ENCODE measurements at regions not wholly inside any gene's neighbourhood (a gene's known extent, or its start where the extent isn't known, plus 50 kb on each side); places are given as distances from the start of the nearest gene placed in this dataset.

DNA sequence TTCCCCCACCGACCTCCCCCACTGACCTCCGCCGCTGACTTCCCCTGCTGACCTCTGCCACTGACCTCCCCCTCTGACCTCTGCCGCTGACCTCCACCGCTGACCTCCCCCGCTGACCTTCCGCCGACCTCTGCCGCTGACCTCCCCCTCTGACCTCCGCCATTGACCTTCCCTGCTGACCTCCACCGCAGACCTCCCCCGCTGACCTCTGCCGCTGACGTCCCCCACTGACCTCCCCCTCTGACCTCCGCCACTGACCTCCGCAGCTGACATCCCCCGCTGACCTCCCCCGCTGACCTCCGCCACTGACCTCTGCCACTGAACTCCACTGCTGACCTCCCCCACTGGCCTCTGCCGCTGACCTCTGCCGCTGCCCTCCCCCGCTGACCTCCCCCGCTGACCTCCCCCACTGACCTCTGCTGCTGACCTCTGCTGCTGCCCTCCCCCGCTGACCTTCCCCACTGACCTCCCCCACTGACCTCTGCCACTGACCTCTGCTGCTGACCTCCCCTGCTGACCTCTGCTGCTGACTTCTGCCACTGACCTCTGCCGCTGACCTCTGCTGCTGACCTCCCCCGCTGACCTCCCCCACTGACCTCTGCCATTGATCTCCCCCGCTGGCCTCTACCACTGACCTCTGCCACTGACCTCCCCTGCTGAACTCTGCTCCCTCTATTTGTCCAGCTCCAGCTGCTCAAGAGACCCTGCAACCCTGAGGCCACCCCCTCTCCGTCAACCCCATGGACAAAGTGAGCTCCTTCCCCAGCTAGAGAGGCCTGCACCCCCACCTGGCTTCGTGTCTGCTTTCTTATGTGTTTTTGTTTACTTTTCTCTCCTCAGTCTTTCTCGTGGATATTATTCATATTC is 91.4 kb upstream of the AFDN start (continued):
- TF ChIP-seq, protein P1, sequence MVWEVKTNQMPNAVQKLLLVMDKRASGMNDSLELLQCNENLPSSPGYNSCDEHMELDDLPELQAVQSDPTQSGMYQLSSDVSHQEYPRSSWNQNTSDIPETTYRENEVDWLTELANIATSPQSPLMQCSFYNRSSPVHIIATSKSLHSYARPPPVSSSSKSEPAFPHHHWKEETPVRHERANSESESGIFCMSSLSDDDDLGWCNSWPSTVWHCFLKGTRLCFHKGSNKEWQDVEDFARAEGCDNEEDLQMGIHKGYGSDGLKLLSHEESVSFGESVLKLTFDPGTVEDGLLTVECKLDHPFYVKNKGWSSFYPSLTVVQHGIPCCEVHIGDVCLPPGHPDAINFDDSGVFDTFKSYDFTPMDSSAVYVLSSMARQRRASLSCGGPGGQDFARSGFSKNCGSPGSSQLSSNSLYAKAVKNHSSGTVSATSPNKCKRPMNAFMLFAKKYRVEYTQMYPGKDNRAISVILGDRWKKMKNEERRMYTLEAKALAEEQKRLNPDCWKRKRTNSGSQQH (CRISPR knock-in tag; IDR thresholded peaks at IDR 0.05; ENCODE audit: low read depth): no peak; the same call in 1 of the 2 replicates
- TF ChIP-seq, protein P2, sequence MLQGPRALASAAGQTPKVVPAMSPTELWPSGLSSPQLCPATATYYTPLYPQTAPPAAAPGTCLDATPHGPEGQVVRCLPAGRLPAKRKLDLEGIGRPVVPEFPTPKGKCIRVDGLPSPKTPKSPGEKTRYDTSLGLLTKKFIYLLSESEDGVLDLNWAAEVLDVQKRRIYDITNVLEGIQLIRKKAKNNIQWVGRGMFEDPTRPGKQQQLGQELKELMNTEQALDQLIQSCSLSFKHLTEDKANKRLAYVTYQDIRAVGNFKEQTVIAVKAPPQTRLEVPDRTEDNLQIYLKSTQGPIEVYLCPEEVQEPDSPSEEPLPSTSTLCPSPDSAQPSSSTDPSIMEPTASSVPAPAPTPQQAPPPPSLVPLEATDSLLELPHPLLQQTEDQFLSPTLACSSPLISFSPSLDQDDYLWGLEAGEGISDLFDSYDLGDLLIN (CRISPR knock-in tag; IDR thresholded peaks at IDR 0.05; ENCODE audit: borderline replicate concordance): no peak; the same call in 1 of the 2 replicates
- no peak for TF ChIP-seq ZNF496 (CRISPR knock-in tag; IDR thresholded peaks at IDR 0.05; ENCODE audit: insufficient replicate concordance)

DNA sequence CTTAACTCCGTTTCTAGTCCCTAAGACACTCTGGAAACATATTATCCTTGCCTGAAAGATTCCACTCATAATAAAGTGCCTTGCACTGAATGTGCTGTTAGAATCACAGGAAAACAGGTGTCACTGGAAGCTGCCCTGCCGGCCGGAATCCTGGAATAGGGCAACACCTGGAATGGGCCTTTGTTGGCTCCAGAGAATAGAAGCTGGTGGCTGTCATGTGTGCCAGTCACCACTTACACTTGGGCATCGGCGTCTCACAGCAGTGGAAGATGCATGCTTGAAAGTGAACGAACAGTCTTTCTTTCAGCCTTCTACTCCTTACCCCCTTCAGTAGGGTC is 90.8 kb upstream of the AFDN start:
- Histone ChIP-seq H3K4me2 (ENCODE audit: low read depth, low read length) (no peak overlapping the region), H3K79me2 (ENCODE audit: insufficient read depth, low read length) (no peaks in the 10 kb centered on the region), H3K4me3 (replicated peaks in 1 of 3; ENCODE audit: insufficient read depth in 1 of 3, low read depth in 2 of 3, low read length in 3 of 3) (no peak overlapping the region), H3K4me1 (ENCODE audit: insufficient read depth, low read length) (peaks cover 50% of the 10 kb centered on the region), H3K27me3 (ENCODE audit: control insufficient read depth in 1 of 2, insufficient read depth in 2 of 2, low read length in 2 of 2) (no peaks in the 10 kb centered on the region), H3K27ac (ENCODE audit: extremely low read length, insufficient read depth, low read length) (peak overlapping the region; percentile 74), H2AFZ (ENCODE audit: low read length) (no peak overlapping the region), H4K20me1 (ENCODE audit: insufficient read depth, low read length) (no peaks in the 10 kb centered on the region), H3K9me3 (ENCODE audit: low read length) (no peaks in the 10 kb centered on the region), H3K9ac (ENCODE audit: insufficient read depth, low read depth, low read length) (no peak overlapping the region), H3K36me3 (replicated peaks in 1 of 2; ENCODE audit: control insufficient read depth in 1 of 2, insufficient read depth in 2 of 2, low read length in 2 of 2) (no peaks in the 10 kb centered on the region)
- intact Hi-C loops (cut with micrococcal nuclease; ENCODE audit: unreplicated experiment) (loop anchor here (1.0 to 5.0 kb wide), 3 partner anchors 60 to 179 kb away; no protein-coding TSS in a partner anchor), in situ Hi-C loops (cut with HindIII; ENCODE audit: extremely low pct_ligation_motif_present, low pct_unique_long_range_greater_than_20kb) (no loop called here)
- DNase-seq (ENCODE audit: low spot score): peak; percentile 15
- WGBS (ENCODE audit: low lambda C conversion rate): 51% methylated on average over 6 of the region's 6 CpGs
- peak; percentile 12 for FAIRE-seq
- ChIA-PET POLR2A (interaction anchor here (0.7 to 2.4 kb wide), 7 partner anchors 26 to 235 kb away, joined by 3 to 26 read pairs (median 6); no protein-coding TSS in a partner anchor), CTCF (ENCODE audit: low intra/inter-chr PET ratio, low total read pairs) (no interaction called here)
- BruUV-seq (replicated peaks): no TSS peak
- ATAC-seq: peak; percentile 31
- TF ChIP-seq ZNF766 (CRISPR knock-in tag; IDR thresholded peaks at IDR 0.05; ENCODE audit: borderline replicate concordance) (no peak), JUN (CRISPR knock-in tag; IDR thresholded peaks at IDR 0.05) (no peak; the same call in 1 of the 2 replicates), ZNF577 (CRISPR knock-in tag; IDR thresholded peaks at IDR 0.05; ENCODE audit: borderline replicate concordance, low read depth) (no peak), ZNF101 (CRISPR knock-in tag; IDR thresholded peaks at IDR 0.05; ENCODE audit: borderline replicate concordance, low read depth) (no peak), ZNF644 (CRISPR knock-in tag; IDR thresholded peaks at IDR 0.05; ENCODE audit: low read depth) (no peak; the same call in 1 of the 2 replicates), ZNF564 (CRISPR knock-in tag; IDR thresholded peaks at IDR 0.05) (no peak), ZNF720 (CRISPR knock-in tag; IDR thresholded peaks at IDR 0.05) (0 out of 2 replicates have a peak, but pooled peaks have one; percentile 70), IKZF1 (IDR thresholded peaks at IDR 0.05) (no peak), HHEX (CRISPR knock-in tag; IDR thresholded peaks at IDR 0.05) (no peak)
- TF ChIP-seq, protein P3, sequence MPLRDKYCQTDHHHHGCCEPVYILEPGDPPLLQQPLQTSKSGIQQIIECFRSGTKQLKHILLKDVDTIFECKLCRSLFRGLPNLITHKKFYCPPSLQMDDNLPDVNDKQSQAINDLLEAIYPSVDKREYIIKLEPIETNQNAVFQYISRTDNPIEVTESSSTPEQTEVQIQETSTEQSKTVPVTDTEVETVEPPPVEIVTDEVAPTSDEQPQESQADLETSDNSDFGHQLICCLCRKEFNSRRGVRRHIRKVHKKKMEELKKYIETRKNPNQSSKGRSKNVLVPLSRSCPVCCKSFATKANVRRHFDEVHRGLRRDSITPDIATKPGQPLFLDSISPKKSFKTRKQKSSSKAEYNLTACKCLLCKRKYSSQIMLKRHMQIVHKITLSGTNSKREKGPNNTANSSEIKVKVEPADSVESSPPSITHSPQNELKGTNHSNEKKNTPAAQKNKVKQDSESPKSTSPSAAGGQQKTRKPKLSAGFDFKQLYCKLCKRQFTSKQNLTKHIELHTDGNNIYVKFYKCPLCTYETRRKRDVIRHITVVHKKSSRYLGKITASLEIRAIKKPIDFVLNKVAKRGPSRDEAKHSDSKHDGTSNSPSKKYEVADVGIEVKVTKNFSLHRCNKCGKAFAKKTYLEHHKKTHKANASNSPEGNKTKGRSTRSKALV (CRISPR knock-in tag; IDR thresholded peaks at IDR 0.05): no peak
- TF ChIP-seq, protein P4, sequence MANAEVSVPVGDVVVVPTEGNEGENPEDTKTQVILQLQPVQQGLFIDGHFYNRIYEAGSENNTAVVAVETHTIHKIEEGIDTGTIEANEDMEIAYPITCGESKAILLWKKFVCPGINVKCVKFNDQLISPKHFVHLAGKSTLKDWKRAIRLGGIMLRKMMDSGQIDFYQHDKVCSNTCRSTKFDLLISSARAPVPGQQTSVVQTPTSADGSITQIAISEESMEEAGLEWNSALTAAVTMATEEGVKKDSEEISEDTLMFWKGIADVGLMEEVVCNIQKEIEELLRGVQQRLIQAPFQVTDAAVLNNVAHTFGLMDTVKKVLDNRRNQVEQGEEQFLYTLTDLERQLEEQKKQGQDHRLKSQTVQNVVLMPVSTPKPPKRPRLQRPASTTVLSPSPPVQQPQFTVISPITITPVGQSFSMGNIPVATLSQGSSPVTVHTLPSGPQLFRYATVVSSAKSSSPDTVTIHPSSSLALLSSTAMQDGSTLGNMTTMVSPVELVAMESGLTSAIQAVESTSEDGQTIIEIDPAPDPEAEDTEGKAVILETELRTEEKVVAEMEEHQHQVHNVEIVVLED (CRISPR knock-in tag; IDR thresholded peaks at IDR 0.05; ENCODE audit: borderline replicate concordance): 0 out of 2 replicates have a peak, but pooled peaks have one; percentile 12
- TF ChIP-seq, protein P5, sequence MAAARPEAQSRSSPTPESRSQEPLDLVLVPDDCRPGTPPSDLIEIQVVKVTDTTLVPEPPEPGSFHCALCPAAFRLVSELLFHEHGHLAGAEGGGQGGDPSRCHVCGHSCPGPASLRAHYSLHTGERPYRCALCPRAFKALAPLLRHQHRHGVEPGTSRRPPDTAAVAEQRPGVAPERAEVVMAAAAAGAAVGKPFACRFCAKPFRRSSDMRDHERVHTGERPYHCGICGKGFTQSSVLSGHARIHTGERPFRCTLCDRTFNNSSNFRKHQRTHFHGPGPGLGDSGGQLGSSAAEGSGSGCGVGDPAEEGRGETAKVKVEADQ (CRISPR knock-in tag; IDR thresholded peaks at IDR 0.05; ENCODE audit: borderline replicate concordance): peak; percentile 11; the same call in 1 of the 2 replicates
